Gastroesophageal sphincter (tissue), 4 donors: ENCODE measurements at regions not wholly inside any gene's neighbourhood (a gene's known extent, or its start where the extent isn't known, plus 50 kb on each side); places are given as distances from the start of the nearest gene placed in this dataset.
"Not testable (repeated sequence)": the region's sequence is repeated elsewhere in the genome, so short reads cannot be mapped to it uniquely, and the experiment has no call there.

Source experiments
- ATAC-seq: fragments of 150-250 bp; one replicate; pipeline ENCODE4 v1.9.1; 2016; ENCODE audit warnings: mild to moderate bottlenecking, moderate library complexity
- H3K27ac ChIP-seq, 4 donors: fragments of 200-600 bp; sonication (generic) in 3 of 4; 1 replicate in 3 of 4; 2 replicates in 1 of 4; pipeline ENCODE4 v1.5.1; 2016 to 2019
- H3K27me3 ChIP-seq: fragments of 200-600 bp; sonication (generic); one replicate; pipeline ENCODE4 v1.5.1; 2019
- H3K36me3 ChIP-seq, 2 donors: fragments of 200-600 bp; sonication (generic); one replicate each; pipeline ENCODE4 v1.5.1; 2019; ENCODE audit warnings: control low read depth in 1 of 2
- H3K4me1 ChIP-seq, 3 donors: fragments of 200-600 bp; sonication (generic); 1 replicate in 2 of 3; 2 replicates in 1 of 3; pipeline ENCODE4 v1.5.1; 2016 to 2019; ENCODE audit warnings: control low read depth in 2 of 3
- H3K4me3 ChIP-seq, 2 donors: fragments of 200-600 bp; sonication (generic); one replicate each; pipeline ENCODE4 v1.5.1; 2019; ENCODE audit warnings: mild to moderate bottlenecking in 1 of 2, moderate library complexity in 1 of 2
- H3K9me3 ChIP-seq, 3 donors: fragments of 200-600 bp; sonication (generic); one replicate each; pipeline ENCODE4 v1.5.1; 2017 to 2019; ENCODE audit warnings: control low read depth in 2 of 3
- EP300 ChIP-seq: sonication (generic); formaldehyde crosslinking; IDR thresholded peaks from one replicate; pipeline ENCODE4 v1.6.1; 2017; ENCODE audit warnings: antibody characterized with exemption, mild to moderate bottlenecking
- POLR2A ChIP-seq, 2 donors: fragments of 450-650 bp; IDR thresholded peaks; one replicate each; pipeline ENCODE4 v1.6.1; 2017; ENCODE audit warnings: antibody characterized with exemption in 2 of 2, mild to moderate bottlenecking in 2 of 2, moderate library complexity in 1 of 2
- POLR2AphosphoS5 ChIP-seq: sonication (generic); formaldehyde crosslinking; IDR thresholded peaks from one replicate; pipeline ENCODE4 v1.6.1; 2017; ENCODE audit warnings: antibody characterized with exemption
- WGBS, 2 donors: methylation state at CpG; one replicate each; pipeline ENCODE4 v1.1.5; 2018; ENCODE audit warnings: low coverage in 1 of 2; 5-methylcytosine and 5-hydroxymethylcytosine counted together
- TF ChIP-seq, protein P1 (sequence below), 4 experiments: fragments of 200-600 bp in 2 of 4; fragments of 450-650 bp in 2 of 4; sonication (generic) in 1 of 4; IDR thresholded peaks; one replicate each; pipeline ENCODE4 v1.5.1; 2017 to 2019; ENCODE audit warnings: antibody characterized with exemption in 4 of 4, mild to moderate bottlenecking in 2 of 4, moderate library complexity in 2 of 4

GRCh38 chr1:166629946-166630345 lies 209.3 kb upstream of the POGK start:
- H3K4me1 ChIP-seq: no peaks in the 10 kb centered on the region
- TF ChIP-seq EP300 (no peak), POLR2A (IDR thresholded peaks at IDR 0.05) (no peak), POLR2AphosphoS5 (no peak)
- TF ChIP-seq, protein P1, sequence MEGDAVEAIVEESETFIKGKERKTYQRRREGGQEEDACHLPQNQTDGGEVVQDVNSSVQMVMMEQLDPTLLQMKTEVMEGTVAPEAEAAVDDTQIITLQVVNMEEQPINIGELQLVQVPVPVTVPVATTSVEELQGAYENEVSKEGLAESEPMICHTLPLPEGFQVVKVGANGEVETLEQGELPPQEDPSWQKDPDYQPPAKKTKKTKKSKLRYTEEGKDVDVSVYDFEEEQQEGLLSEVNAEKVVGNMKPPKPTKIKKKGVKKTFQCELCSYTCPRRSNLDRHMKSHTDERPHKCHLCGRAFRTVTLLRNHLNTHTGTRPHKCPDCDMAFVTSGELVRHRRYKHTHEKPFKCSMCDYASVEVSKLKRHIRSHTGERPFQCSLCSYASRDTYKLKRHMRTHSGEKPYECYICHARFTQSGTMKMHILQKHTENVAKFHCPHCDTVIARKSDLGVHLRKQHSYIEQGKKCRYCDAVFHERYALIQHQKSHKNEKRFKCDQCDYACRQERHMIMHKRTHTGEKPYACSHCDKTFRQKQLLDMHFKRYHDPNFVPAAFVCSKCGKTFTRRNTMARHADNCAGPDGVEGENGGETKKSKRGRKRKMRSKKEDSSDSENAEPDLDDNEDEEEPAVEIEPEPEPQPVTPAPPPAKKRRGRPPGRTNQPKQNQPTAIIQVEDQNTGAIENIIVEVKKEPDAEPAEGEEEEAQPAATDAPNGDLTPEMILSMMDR (IDR thresholded peaks at IDR 0.05): no peak
- no peaks in the 10 kb centered on the region for H3K27me3 ChIP-seq
- no peak overlapping the region for H3K4me3 ChIP-seq
- 38 to 50% methylated on average over 1 of the region's 1 CpG for WGBS, 2 donors
- no peaks in the 10 kb centered on the region for H3K9me3 ChIP-seq
- no peaks in the 10 kb centered on the region for H3K36me3 ChIP-seq
- ATAC-seq: no peak
- no peak overlapping the region for H3K27ac ChIP-seq

- TF ChIP-seq POLR2AphosphoS5: no peak
- no peak for TF ChIP-seq POLR2A (IDR thresholded peaks at IDR 0.05)
- TF ChIP-seq, protein P1 (IDR thresholded peaks at IDR 0.05): no peak
- no peak for TF ChIP-seq EP300
- no peak for ATAC-seq
- H3K4me3 ChIP-seq: no peak overlapping the region
- no peaks in the 10 kb centered on the region for H3K9me3 ChIP-seq
- H3K36me3 ChIP-seq: no peaks in the 10 kb centered on the region
- no peaks in the 10 kb centered on the region for H3K4me1 ChIP-seq
- no peaks in the 10 kb centered on the region for H3K27me3 ChIP-seq
- WGBS, 2 donors: 70 to 82% methylated on average over 2 of the region's 2 CpGs
- no peak overlapping the region for H3K27ac ChIP-seq
Measured at GRCh38 chr1:166630369-166630768, 208.9 kb upstream of the POGK start.

DNA sequence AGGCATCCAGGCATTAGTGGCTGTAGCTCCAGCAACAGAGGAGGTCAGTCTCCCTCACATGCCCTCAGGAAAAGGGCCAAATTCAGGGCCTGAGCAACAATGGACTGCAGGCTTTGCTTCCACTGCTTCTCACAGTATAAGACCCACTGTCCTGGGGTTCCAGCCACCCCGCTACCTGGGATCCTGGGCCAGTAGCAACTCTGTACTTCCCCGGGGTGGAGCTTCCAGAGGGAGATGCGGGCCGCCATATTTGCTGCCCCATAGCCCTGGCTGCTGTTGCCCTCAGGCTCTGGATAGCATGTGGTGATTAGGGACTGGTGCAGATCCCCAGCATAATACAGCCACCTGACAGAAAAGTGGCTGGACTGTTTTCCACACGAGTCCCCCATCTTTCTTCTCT lies 201.1 kb upstream of the POGK start:
- H3K27ac ChIP-seq: no peak overlapping the region
- H3K27me3 ChIP-seq: peaks cover 5% of the 10 kb centered on the region
- whole genome bisulfite sequencing, 2 donors: 79% methylated on average over 4 of the region's 5 CpGs; no CpG with 5 or more reads in 1 of the 2 donors
- TF ChIP-seq, protein P1 (IDR thresholded peaks at IDR 0.05): no peak
- TF ChIP-seq POLR2AphosphoS5: no peak
- H3K4me3 ChIP-seq: no peak overlapping the region
- H3K4me1 ChIP-seq: no peaks in the 10 kb centered on the region
- H3K36me3 ChIP-seq: no peaks in the 10 kb centered on the region
- no peaks in the 10 kb centered on the region for H3K9me3 ChIP-seq
- no peak for ATAC-seq

DNA sequence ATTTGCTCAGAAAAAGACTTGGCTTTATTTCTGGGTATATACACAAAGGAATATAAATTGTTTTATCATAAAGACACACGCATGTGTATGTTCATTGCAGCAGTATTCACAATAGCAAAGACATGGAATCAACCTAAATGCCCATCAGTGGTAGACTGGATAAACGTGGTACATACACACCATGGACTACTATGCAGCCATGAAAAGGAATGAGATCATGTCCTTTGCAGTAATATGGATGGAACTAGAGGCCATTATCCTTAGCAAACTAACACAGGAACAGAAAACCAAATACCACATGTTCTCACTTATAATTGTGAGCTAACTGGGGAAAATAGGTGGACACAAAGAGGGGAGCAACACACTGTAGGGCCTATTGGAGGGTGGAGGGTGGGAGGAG lies 182.0 kb upstream of the POGK start:
- H3K27ac ChIP-seq, ATAC-seq, H3K27me3 ChIP-seq, H3K36me3 ChIP-seq, H3K4me1 ChIP-seq, H3K4me3 ChIP-seq, H3K9me3 ChIP-seq: not testable (repeated sequence)
- WGBS, 2 donors: 71 to 92% methylated on average over 2 of the region's 2 CpGs

DNA sequence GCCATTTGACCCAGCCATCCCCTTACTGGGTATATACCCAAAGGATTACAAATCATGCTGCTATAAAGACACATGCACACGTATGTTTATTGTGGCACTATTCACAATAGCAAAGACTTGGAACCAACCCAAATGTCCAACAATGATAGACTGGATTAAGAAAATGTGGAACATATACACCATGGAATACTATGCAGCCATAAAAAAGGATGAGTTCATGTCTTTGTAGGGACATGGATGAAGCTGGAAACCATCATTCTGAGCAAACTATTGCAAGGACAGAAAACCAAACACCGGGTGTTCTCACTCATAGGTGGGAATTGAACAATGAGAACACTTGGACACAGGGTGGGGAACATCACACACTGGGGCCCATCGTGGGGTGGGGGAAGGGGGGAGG lies 172.5 kb upstream of the POGK start:
- WGBS, 2 donors: 83 to 100% methylated on average over 1 of the region's 3 CpGs
- not testable (repeated sequence) for H3K27ac ChIP-seq

DNA sequence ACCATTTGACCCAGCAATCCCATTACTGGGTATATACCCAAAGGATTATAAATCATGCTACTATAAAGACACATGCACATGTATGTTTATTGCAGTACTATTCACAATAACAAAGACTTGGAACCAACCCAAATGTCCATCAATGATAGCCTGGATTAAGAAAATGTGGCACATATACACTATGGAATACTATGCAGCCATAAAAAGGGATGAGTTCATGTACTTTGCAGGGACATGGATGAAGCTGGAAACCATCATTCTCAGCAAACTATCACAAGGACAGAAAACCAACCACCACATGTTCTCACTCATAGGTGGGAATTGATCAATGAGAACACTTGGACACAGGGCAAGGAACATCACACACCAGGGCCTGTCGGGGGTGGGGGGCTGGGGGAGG lies 171.7 kb upstream of the POGK start:
- WGBS, 2 donors: 100% methylated on average over 1 of the region's 1 CpG; no CpG with 5 or more reads in 1 of the 2 donors
- not testable (repeated sequence) for H3K27ac ChIP-seq, H3K27me3 ChIP-seq, H3K4me1 ChIP-seq, H3K9me3 ChIP-seq, H3K36me3 ChIP-seq, H3K4me3 ChIP-seq, ATAC-seq

More for the DNA sequence above, 172.5 kb upstream of the POGK start:
- H3K36me3 ChIP-seq, ATAC-seq, H3K4me3 ChIP-seq, H3K27me3 ChIP-seq, H3K9me3 ChIP-seq, H3K4me1 ChIP-seq: not testable (repeated sequence)

DNA sequence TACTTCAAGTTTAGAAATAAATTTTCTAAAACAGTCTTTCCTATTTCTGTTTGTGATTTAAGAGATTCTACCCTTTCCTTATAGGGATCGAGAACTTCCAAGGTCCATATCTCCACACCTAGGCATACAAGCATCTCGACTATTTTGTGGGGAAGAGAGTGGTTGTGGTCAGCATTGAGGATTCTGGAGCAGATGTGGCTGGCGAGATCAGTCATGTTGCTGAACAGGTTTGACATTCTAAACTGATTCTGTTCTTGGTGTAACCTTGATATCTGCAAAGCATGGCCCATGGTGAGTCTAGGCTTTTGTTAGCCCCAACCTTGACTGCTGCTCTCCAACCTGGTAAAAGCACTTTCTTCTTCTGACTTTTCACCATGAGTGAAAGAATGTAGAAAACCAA lies 167.6 kb upstream of the POGK start:
- no peak overlapping the region for H3K4me3 ChIP-seq
- ATAC-seq: no peak
- TF ChIP-seq POLR2AphosphoS5 (no peak), EP300 (no peak), POLR2A (IDR thresholded peaks at IDR 0.05) (no peak)
- TF ChIP-seq, protein P1 (IDR thresholded peaks at IDR 0.05): no peak
- 76 to 78% methylated on average over 3 of the region's 3 CpGs for WGBS, 2 donors
- H3K27me3 ChIP-seq: no peaks in the 10 kb centered on the region
- no peaks in the 10 kb centered on the region for H3K4me1 ChIP-seq
- H3K27ac ChIP-seq: no peak overlapping the region
- H3K9me3 ChIP-seq: no peaks in the 10 kb centered on the region
- H3K36me3 ChIP-seq: no peaks in the 10 kb centered on the region
